Fibroblast of upper back skin (primary cell): ENCODE measurements at regions not wholly inside any gene's neighbourhood (a gene's known extent, or its start where the extent isn't known, plus 50 kb on each side); places are given as distances from the start of the nearest gene placed in this dataset.
"Not testable (repeated sequence)": the region's sequence is repeated elsewhere in the genome, so short reads cannot be mapped to it uniquely, and the experiment has no call there.

Source experiments
- DNase-seq: peaks from one replicate; pipeline ENCODE4 v3.0.0-alpha.2; 2013

DNA sequence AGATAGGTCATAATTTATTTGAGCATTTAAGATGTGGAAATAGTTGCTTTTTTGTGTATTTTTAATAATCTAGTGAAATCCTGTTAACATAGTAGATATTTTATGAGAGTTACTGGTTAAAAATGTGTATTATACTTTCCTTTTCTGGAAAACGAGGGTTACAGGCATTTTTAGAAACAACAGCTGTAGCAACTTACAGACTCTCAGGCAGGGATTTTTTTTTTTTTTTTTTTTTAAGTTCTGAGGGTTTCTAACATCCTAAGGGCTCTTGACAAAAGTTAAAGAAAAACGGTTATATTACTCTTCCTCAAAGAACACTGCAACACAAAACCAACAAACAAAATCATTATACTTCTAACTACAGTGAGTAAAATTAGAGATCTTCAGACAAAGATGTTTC lies 205.9 kb downstream of the ACKR3 start:
- DNase-seq: no peak

GRCh38 chr2:236776206-236776605 lies 206.6 kb downstream of the ACKR3 start:
- no peak for DNase-seq

- DNase-seq: peak; percentile 93
These were observed 207.1 kb downstream of the ACKR3 start for GRCh38 chr2:236776695-236777251.

GRCh38 chr2:236777408-236777807 lies 207.8 kb downstream of the ACKR3 start:
- DNase-seq: no peak

DNA sequence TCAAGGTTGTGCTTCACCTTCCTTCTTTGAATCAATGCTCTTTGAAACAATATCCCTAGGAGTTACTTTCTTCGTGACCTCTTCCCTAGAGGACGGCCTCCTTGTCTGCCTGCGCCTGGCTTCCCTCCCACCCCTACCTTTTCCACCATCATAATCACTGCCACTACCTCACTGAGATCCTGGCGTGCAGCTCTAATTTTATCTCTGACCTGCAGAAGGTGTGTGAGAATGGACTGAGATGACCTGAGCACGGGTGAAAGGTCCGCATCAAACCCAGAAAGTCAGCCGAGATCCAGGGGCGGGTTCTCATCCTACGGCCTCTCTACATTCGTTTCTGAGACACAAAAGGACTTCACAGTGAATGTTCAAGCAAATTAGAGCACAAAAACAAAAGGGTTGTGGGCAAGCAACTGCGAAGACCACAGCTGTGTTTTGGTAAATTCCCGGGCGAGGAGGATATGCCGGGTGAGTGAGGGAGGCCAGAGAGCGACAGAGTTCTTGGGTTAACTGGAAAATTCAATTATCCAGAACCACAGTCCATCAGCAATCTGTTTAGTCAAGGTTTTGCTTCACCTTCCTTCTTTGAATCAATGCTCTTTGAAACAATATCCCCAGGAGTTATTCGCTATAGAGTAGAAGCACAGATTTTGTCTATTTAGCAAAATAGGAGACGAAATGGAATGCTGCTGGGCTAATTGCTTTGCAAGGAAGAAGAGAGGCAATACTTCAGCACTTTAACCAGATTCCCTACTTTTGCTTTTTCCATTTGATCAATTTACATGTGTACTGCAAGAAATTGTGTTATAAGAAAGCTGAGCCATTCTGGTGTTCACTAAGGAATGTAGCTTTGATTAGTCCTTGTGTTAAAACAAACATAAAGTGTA lies 212.6 kb downstream of the ACKR3 start:
- no peak for DNase-seq

GRCh38 chr2:236782938-236783337 lies 213.3 kb downstream of the ACKR3 start:
- DNase-seq: no peak

DNA sequence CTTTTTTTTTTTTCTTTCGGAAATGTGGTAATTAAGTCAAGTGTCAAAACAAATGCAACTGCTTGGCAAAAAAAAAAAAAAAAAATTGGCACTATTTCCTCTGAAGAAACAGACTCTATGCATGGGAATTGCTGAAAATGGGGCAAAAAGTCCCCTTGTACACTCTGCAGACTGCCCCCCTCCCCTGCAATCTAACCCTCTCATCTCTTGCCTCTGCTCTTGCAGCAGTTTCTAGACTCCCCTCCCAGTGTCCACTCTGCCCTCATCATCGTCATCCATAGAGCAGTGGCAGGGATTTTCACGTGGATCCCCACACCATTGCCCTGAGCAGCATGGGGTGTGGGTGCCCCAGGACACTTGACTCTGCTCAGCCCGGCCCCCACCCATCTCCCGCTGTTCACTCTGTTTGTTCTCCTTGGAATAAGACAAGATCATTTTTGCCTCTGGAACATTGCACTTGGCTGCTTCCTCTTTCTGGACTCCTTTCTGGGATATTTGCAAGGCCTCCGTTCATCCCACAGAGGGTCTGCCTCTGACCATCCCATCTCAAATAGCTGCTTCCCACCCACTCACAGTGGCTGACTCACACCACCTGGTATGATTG lies 213.9 kb downstream of the ACKR3 start:
- DNase-seq: no peak

DNA sequence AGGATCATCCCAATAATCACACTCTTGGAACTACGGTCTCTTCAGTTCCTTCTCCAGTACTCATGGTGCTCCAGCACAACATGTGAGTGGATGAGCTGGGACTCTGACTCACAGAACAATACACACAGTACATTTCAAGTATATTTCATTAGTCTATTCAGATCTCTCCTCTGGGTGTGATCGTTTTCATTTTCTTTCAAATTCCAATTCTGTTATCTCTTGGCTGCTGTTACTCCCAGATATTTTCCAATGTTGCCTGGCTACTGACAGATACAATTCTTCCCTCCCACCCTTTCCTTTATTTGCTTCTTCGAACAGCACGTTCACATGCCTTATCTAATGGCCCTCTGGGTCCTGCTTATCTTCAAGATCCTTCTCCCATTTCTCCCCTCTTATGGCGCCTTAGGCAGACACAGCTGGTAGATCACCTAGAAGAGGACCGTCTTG lies 216.0 kb downstream of the ACKR3 start:
- DNase-seq: peak; percentile 23

DNA sequence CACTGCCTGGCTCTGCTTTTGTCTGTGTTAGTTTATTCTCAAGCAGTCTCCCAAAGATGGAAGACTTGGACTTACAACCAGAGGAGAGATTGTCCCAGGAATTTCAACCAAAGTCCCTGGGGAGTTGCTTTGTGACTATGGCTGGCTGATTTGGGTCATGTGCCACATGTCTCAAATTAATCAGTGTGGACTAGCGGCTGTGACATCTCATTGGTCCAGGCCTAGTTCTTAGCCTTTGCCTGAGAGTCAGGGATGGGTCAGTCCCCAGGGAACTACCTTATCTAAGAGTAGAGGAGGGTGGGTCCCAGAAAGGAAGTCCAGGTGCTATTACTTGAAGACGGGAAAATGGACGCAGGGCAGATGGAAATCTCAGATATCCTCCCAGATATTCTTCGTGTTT lies 217.1 kb downstream of the ACKR3 start:
- DNase-seq: no peak

DNA sequence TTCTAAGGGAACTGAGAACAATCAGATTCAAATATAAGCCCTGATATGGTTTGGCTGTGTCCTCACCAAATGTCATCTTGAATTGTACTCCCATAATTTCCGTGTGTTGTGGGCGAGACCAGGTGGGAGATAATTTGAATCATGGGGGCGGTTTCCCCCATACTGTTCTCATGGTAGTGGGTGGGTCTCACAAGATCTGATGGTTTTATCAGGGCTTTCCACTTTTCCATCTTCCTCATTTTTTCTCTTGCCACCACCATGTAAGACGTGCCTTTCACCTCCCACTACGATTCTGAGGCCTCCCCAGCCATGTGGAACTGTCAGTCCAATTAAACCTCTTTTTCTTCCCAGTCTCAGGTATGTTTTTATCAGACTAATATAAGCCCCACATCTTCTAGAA lies 217.8 kb downstream of the ACKR3 start:
- DNase-seq: not testable (repeated sequence)

GRCh38 chr2:236787885-236788284 lies 218.3 kb downstream of the ACKR3 start:
- DNase-seq: no peak

DNA sequence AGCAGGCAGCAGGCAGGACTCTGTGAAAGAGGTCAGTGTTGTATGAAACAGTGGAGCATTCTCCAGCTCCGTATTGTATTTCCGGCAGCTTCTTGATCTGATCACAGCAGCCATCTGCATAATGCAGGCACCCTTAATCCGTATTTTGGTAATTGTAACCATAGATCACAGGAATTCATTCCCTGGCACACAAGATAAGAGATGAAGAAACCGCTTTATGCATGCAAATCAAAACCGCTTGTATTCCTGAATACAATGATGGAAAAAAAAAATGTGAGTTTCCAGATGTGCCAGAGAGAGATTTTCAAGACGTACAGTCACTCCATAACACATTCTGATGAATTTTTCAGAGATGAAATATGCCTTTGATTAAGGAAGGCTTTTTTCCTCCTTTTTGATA lies 221.3 kb downstream of the ACKR3 start:
- peak; percentile 82 for DNase-seq

GRCh38 chr2:236793023-236794011 lies 223.7 kb downstream of the ACKR3 start:
- peak; percentile 47 for DNase-seq

GRCh38 chr2:236794176-236794957 lies 224.7 kb downstream of the ACKR3 start:
- peak; percentile 72 for DNase-seq

DNA sequence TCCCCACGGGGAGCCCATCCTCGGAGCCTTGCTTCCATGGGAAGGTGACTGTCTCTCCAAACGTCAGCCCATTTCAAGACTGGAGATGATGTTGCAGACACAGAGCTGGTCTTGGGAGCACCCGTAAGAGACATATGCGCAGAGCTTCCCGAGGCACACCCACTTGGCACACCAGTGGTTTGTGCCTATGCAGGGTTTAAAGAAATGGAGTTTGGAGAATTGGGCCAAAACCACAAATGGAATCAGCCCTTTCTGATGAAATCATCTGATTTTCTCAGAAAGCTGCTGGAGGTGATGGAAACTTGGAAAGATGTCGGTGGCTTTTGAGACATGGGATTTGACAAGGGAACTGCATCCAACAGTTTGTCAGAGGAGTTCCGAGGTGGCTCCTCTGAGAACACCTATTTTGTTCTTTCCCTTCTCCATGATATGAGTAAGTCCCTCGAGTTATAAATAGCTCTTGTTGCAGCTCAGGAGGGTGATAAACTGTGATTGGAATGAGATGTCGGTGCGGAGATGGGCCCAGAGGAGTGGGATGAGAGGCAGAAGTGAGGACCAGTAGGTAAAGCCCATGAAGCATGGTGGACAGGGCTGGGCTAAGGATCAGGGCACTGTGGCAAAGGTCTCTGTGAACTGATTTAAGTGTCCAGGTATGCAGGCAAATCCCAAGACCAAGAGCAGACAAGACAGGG lies 225.7 kb downstream of the ACKR3 start:
- DNase-seq: peak; percentile 55

DNA sequence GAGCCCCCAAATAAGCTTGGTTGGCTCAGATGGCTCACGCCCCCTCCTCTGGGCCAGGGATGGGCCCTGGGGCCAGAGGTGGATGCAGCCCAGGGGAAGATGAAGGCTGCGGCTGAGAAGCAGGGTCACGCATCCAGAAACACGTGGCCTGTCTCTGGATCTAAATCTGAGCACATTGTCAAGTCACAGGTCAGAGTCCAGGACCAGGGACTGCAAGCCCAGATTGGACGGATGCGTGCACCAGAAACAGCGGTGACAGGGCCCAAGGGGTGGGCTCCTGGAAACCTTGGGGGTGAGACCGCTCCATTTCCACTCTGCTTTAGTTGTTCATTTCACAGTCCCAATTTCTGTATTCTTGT lies 226.2 kb downstream of the ACKR3 start:
- no peak for DNase-seq

DNA sequence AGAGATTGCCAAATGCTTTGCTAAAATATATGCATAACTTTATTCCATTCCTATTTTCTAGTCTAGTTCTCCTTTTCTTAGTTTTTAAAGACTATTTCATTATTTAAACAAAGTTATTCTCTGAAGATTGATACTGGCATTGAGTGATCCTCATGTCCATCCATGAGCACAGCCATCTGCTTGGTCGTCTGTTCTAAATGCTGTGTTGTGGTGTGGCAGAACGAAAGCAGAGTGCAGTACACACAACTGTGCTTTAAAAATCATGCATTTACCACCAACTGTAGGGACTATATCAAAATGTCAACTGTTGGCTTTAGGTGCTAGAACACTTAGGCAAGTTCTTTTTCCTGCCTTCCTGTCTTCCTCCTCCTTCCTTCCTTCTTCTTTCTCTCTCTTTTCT lies 226.6 kb downstream of the ACKR3 start:
- no peak for DNase-seq

DNA sequence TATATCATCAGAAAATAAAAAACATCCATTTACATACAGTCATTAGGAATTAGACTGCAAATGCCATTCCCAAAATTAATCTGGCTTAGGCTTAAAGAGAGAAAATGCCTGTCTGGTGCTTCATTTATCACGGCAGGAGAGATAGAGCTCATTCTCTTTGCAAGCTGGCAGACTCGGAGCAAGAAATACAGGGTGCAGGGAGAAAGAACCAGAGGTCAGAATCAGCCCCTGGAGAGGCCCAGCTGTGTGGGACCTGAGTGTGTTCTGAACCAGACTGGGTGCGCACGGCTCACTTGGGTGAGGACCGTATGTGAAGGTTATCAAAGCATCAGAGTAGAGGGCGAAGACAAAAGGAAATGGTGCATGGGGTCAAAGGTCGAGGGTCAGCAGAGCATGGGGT lies 227.8 kb downstream of the ACKR3 start:
- DNase-seq: no peak

DNA sequence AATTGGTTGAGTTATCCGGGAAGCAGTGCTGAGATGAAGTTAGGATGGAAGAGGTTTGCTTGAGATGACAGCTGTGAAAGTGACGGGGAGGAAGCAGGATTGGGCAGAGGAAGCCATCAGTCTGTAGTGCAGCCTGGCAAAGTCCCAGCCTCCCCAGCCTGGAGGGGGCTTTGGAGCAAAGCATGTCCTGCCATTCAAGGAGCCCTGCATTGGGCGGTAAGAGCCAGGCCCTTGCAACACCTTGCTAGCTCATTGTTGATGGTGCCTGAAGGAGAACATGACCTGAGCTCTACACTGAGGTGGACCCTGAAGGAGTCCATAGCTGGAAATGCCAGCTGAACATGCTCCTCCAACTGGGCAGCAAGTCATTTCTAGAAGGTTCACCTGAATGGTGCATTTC lies 228.9 kb downstream of the ACKR3 start:
- DNase-seq: no peak

GRCh38 chr2:236799391-236800026 lies 229.9 kb downstream of the ACKR3 start:
- DNase-seq: no peak

DNA sequence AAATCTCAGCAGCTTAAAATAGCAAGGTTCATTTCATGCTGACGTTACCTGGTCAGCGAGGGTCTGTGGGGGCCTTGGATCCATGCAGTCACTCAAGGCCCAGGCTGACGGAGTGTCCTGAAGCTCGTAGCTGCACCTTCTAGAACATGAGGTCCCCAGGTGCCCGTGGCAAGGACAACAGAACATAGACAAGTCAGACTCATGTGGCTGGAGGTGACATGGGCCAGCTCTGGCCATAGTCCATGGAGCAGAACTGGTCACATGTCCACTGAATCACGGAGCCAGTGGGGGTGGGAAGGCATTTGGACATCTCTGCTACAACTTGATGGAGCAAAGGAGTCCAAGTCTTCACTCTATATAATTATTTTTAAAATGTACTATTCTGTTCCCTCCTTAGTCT lies 233.2 kb downstream of the ACKR3 start:
- DNase-seq: no peak
